HPDE6-E6E7 (cell line): ENCODE measurements at regions not wholly inside any gene's neighbourhood (a gene's known extent, or its start where the extent isn't known, plus 50 kb on each side); places are given as distances from the start of the nearest gene placed in this dataset.
"Not testable (repeated sequence)": the region's sequence is repeated elsewhere in the genome, so short reads cannot be mapped to it uniquely, and the experiment has no call there.

Experiments
- DNase-seq: peaks from one replicate; pipeline ENCODE4 v3.0.0; 2011; ENCODE audit warnings: missing footprints; ENCODE audit errors: extremely low spot score

GRCh38 chr2:122063716-122064115, 308.3 kb downstream of the TSN start:
- no peak for DNase-seq

- DNase-seq, result no peak
These were observed 314.8 kb downstream of the TSN start for GRCh38 chr2:122070241-122070731.

GRCh38 chr2:122072666-122073065, 317.2 kb downstream of the TSN start:
- DNase-seq, result no peak

GRCh38 chr2:122074201-122074600, 318.8 kb downstream of the TSN start:
- DNase-seq, result no peak

- DNase-seq, result no peak
These were observed 319.9 kb downstream of the TSN start for GRCh38 chr2:122075381-122075780.

- no peak for DNase-seq
These were observed 321.7 kb downstream of the TSN start for GRCh38 chr2:122077114-122077513.

GRCh38 chr2:122077771-122078170, 322.3 kb downstream of the TSN start:
- no peak for DNase-seq

- no peak for DNase-seq
These were observed 323.0 kb downstream of the TSN start for GRCh38 chr2:122078451-122078850.

- DNase-seq, result no peak
These were observed 324.4 kb downstream of the TSN start for GRCh38 chr2:122079844-122080243.

- no peak for DNase-seq
These were observed 324.9 kb downstream of the TSN start for GRCh38 chr2:122080316-122080715.

GRCh38 chr2:122080871-122081270, 325.4 kb downstream of the TSN start:
- DNase-seq, result no peak

- no peak for DNase-seq
These were observed 326.3 kb downstream of the TSN start for GRCh38 chr2:122081751-122082150.

- no peak for DNase-seq
These were observed 328.0 kb downstream of the TSN start for GRCh38 chr2:122083256-122084048.

GRCh38 chr2:122085672-122086071, 330.2 kb downstream of the TSN start:
- DNase-seq, result not testable (repeated sequence)

GRCh38 chr2:122094557-122094956, 339.1 kb downstream of the TSN start:
- no peak for DNase-seq

- DNase-seq, result no peak
These were observed 341.3 kb downstream of the TSN start for GRCh38 chr2:122096761-122097160.

- DNase-seq, result no peak
These were observed 342.9 kb downstream of the TSN start for GRCh38 chr2:122098306-122098705.

GRCh38 chr2:122100346-122100745, 344.9 kb downstream of the TSN start:
- no peak for DNase-seq

GRCh38 chr2:122100756-122101155, 345.3 kb downstream of the TSN start:
- no peak for DNase-seq

- no peak for DNase-seq
These were observed 345.9 kb downstream of the TSN start for GRCh38 chr2:122101319-122101718.

GRCh38 chr2:122105171-122105876, 349.9 kb downstream of the TSN start:
- no peak for DNase-seq

GRCh38 chr2:122105877-122106206, 350.4 kb downstream of the TSN start:
- no peak for DNase-seq

GRCh38 chr2:122108186-122108585, 352.7 kb downstream of the TSN start:
- DNase-seq, result no peak
